SK-N-MC (cell line): ENCODE measurements at regions not wholly inside any gene's neighbourhood (a gene's known extent, or its start where the extent isn't known, plus 50 kb on each side); places are given as distances from the start of the nearest gene placed in this dataset.

Experiments
- FOXP2 ChIP-seq: optimal IDR thresholded peaks from 2 replicates; pipeline ENCODE3; 2011; ENCODE audit warnings: mild to moderate bottlenecking, moderate library complexity; ENCODE audit not compliant: insufficient read depth; ENCODE audit errors: extremely low read length, control extremely low read depth
- POLR2AphosphoS5 ChIP-seq: IDR thresholded peaks from 2 replicates; pipeline ENCODE4 v1.6.1; 2012; ENCODE audit warnings: mild to moderate bottlenecking, low read depth, low read length, borderline replicate concordance

- TF ChIP-seq FOXP2 (no peak), POLR2AphosphoS5 (no peak)
These were observed 328.2 kb downstream of the FAM181B start for GRCh38 chr11:82405421-82405820.
